ENCODE measurements at regions not wholly inside any gene's neighbourhood (a gene's known extent, or its start where the extent isn't known, plus 50 kb on each side); places are given as distances from the start of the nearest gene placed in this dataset.

DNA sequence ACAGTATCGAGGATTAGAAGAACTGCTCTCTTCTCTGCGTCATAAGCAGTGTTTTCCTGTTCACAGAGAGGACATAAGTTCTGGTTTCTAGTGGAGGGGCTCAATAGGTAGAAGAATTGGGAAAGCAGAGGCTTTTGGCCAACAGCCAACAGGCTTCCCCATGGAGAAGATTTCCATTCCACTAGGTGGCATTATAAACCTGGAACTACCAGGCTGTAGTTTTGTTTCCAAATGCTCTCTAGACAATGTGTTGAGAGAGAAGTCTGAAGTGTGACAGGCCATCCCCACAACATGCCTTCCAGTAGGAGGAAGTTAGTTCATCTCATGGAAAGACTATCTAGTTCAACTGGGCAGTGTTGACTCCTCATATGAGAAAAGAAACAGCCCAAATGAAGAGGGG, 63.8 kb upstream of the ANXA10 start:
- no peaks in the 10 kb centered on the region for H3K36me3 ChIP-seq
- no peaks in the 10 kb centered on the region for H3K27me3 ChIP-seq
- no peak for TF ChIP-seq POLR2A (IDR thresholded peaks at IDR 0.05)
- TF ChIP-seq, protein P1, sequence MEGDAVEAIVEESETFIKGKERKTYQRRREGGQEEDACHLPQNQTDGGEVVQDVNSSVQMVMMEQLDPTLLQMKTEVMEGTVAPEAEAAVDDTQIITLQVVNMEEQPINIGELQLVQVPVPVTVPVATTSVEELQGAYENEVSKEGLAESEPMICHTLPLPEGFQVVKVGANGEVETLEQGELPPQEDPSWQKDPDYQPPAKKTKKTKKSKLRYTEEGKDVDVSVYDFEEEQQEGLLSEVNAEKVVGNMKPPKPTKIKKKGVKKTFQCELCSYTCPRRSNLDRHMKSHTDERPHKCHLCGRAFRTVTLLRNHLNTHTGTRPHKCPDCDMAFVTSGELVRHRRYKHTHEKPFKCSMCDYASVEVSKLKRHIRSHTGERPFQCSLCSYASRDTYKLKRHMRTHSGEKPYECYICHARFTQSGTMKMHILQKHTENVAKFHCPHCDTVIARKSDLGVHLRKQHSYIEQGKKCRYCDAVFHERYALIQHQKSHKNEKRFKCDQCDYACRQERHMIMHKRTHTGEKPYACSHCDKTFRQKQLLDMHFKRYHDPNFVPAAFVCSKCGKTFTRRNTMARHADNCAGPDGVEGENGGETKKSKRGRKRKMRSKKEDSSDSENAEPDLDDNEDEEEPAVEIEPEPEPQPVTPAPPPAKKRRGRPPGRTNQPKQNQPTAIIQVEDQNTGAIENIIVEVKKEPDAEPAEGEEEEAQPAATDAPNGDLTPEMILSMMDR (IDR thresholded peaks at IDR 0.05) = no peak
- no peaks in the 10 kb centered on the region for H3K9me3 ChIP-seq
- no peak overlapping the region for H3K27ac ChIP-seq
- H3K4me1 ChIP-seq = no peaks in the 10 kb centered on the region
- DNase-seq = no peak
- H3K4me3 ChIP-seq = no peak overlapping the region

DNA sequence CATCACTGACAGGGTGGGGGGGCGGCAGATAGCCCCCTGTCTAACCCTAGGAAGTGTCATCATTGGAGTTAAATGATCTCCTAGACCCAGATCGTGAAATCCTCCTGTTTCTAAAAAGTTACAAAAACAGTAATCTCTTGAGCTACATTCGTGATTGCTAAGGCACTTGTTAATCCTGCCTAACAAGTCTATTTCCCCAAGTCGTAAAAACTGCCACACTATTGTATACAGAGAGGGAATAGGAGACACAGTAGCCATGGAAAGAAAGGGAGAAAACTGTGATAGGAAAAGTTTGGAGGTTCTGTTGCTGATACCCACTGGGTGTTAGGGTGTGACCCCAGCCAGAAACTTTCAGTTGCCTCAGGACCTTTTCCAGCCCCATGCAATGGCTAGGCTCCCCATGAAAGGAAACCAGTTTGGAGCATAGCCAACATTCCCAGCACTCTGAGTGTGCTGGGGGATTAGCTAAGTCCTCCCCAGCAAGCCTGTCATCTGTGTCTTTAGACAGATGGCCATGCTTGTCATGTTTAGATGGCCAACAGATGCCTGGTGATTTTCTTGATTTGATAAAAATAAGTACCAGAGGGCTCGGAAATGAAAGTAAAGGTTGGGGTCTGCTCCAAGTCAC, 63.3 kb upstream of the ANXA10 start:
- H3K4me3 ChIP-seq = no peak overlapping the region
- H3K36me3 ChIP-seq = no peaks in the 10 kb centered on the region
- DNase-seq = no peak
- no peak for TF ChIP-seq POLR2A (IDR thresholded peaks at IDR 0.05)
- TF ChIP-seq, protein P1 (IDR thresholded peaks at IDR 0.05) = no peak
- H3K27me3 ChIP-seq = no peaks in the 10 kb centered on the region
- H3K9me3 ChIP-seq = no peaks in the 10 kb centered on the region
- no peak overlapping the region for H3K27ac ChIP-seq
- H3K4me1 ChIP-seq = no peaks in the 10 kb centered on the region

DNA sequence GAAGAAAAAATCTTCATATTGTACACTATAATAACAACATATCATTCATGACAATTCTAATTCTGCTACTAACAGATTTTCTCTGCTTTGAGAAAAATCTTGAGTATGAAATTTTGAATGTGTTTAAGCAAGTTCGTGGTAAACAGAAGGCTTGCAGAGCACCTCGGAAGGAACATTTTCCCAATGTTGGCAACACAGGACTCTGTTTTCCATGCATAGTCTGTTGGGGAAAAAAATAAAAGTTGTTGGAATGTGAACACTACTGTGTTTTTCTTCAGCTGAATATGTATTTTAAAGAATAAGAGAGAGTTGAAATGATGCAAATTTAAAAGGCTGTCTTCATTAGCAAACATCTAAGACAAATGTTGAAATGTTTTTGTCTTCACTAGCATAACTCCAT, 54.7 kb upstream of the ANXA10 start:
- H3K4me3 ChIP-seq = no peak overlapping the region
- no peak for DNase-seq
- no peak for TF ChIP-seq POLR2A (IDR thresholded peaks at IDR 0.05)
- TF ChIP-seq, protein P1 (IDR thresholded peaks at IDR 0.05) = no peak
- H3K27me3 ChIP-seq = no peaks in the 10 kb centered on the region
- H3K9me3 ChIP-seq = no peaks in the 10 kb centered on the region
- H3K27ac ChIP-seq = no peak overlapping the region
- no peaks in the 10 kb centered on the region for H3K36me3 ChIP-seq
- no peaks in the 10 kb centered on the region for H3K4me1 ChIP-seq

DNA sequence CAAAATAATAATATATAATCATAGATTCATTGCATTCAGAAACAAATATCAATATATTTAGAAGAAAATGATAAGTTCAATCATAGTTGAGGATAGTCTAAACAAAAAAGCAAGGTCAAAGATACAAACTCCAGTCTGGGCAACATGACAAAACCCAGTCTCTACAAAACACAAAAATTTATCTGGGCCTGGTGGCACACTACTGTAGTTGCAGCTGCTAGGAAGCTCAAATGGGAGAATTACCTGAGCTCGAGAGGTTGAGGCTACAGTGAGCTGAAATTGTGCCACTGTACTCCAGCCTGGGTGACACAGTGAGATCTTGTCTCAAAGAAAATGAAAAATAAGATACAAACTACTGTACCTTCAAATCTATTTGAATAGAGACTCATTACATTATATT, 52.7 kb upstream of the ANXA10 start:
- no peak overlapping the region for H3K27ac ChIP-seq
- H3K9me3 ChIP-seq = no peaks in the 10 kb centered on the region
- no peak for TF ChIP-seq POLR2A (IDR thresholded peaks at IDR 0.05)
- TF ChIP-seq, protein P1 (IDR thresholded peaks at IDR 0.05) = no peak
- no peaks in the 10 kb centered on the region for H3K4me1 ChIP-seq
- H3K27me3 ChIP-seq = no peaks in the 10 kb centered on the region
- no peak for DNase-seq
- no peak overlapping the region for H3K4me3 ChIP-seq
- H3K36me3 ChIP-seq = no peaks in the 10 kb centered on the region

Small RNA genes in the stretch of these regions (small RNA-seq; reads per million reads assigned to genes)
- gene RN7SL776P = 0 reads per million in 2 donors

All from Peyer's patch (tissue), 4 donors.